ENCODE measurements at regions not wholly inside any gene's neighbourhood (a gene's known extent, or its start where the extent isn't known, plus 50 kb on each side); places are given as distances from the start of the nearest gene placed in this dataset.

DNA sequence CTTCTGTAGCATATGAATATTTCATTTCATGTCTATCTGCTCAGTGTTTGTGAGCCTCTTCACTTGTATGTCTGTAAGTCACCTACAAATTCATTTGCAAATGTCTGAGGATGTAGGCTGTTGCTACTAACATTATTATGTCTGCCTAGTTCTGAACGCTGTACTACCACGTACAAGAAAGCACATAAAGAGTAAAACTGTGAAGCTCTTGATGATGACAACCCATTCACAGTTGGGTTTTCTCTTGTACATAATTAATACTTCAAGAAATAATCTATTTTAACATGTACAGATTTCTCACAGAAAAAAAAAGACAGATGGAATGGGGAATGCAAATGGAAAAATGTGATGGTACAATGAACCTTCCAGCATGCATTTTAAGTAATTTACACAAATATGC, 64.3 kb upstream of the CPNE8 start:
- DNase-seq (ENCODE audit: low spot score), result no peak

DNA sequence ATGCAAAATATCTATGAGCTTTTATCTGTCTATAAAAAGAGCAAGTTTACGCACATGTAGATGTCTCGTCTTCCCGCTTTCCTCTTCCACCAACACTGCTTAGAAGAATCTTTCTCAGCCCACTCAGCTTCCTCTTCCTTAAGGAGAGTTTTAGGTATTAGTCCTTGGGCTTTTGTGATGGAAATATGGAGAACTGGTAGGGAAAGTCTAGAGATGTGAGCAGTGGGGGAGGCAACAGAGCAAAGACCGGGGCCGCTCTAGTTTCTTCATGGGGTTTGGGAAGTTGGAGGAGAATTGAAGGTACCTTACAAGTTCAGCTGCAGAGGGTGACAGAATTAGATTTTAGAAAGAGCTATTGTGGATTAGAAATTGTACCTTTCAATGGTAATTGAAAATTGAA, 56.3 kb upstream of the CPNE8 start:
- no peak for DNase-seq (ENCODE audit: low spot score)

- no peak for DNase-seq (ENCODE audit: low spot score)
These were observed 55.6 kb upstream of the CPNE8 start for GRCh38 chr12:38961012-38961411.

GRCh38 chr12:38956337-38956736, 50.9 kb upstream of the CPNE8 start:
- no peak for DNase-seq (ENCODE audit: low spot score)

Data from COLO829 (cell line).